ENCODE measurements at regions not wholly inside any gene's neighbourhood (a gene's known extent, or its start where the extent isn't known, plus 50 kb on each side); places are given as distances from the start of the nearest gene placed in this dataset.

GRCh38 chr12:113766131-113766878 is 199.8 kb downstream of the RBM19 start:
- no peak for DNase-seq

GRCh38 chr12:113764661-113765060 is 201.5 kb downstream of the RBM19 start:
- no peak for DNase-seq

GRCh38 chr12:113762882-113763816 is 203.0 kb downstream of the RBM19 start:
- DNase-seq: no peak

GRCh38 chr12:113762155-113762881 is 203.8 kb downstream of the RBM19 start:
- no peak for DNase-seq

DNA sequence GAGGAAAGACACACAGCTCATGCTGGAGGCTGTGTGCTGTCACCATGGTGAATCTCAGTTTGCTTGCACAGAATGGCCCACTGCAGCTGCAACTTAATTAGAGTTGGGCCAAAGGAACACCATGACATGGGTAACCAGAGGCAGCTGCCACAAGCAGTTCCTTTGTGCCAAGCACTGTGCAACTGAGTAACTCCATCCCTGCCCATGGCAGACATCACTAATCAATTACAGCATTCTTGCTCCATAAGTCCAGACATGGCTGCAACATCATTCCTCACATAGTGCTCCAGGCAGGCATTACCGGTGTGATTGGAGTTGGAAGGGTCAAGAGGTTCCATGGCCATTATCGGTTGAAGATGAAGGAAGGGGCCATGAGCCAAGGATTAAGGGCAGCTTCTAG is 207.0 kb downstream of the RBM19 start:
- DNase-seq: no peak

DNA sequence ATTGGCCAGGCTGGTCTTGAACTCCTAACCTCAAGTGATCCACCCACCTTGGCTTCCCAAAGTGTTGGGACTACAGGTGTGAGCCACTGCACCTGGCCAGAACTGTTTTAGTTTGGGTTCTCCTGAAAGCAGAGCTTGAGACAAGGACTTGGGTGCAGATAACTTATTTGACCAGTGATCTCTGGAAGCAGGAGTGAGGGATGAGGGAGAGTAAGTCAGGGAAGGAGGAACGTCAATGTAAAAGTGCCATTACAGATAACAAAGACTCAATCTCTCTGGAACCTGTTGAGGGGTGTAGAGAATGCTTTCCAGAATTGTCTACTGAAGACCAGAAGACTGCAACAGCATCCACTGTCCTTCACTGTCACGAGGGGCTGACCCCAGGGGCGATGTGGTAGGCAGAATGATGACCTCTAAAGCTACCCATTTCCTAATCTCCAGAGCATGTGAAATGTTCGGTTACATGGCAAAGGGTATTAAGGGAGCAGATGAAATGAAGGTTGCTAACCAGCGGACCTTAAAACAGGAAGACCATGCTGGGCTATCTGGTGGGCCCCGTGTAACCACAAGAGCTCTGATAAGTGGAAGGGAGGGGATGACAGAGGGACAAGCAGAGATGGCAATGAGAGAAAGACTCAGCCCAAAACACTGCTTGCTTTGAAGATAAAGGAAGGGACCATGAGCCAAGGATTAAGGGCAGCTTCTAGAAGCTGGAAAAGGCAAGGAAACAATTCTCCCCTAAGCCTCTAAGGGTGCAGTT is 207.8 kb downstream of the RBM19 start:
- no peak for DNase-seq

GRCh38 chr12:113757221-113758002 is 208.7 kb downstream of the RBM19 start:
- no peak for DNase-seq

- DNase-seq: no peak
Observed at GRCh38 chr12:113756609-113757008, 209.5 kb downstream of the RBM19 start.

DNA sequence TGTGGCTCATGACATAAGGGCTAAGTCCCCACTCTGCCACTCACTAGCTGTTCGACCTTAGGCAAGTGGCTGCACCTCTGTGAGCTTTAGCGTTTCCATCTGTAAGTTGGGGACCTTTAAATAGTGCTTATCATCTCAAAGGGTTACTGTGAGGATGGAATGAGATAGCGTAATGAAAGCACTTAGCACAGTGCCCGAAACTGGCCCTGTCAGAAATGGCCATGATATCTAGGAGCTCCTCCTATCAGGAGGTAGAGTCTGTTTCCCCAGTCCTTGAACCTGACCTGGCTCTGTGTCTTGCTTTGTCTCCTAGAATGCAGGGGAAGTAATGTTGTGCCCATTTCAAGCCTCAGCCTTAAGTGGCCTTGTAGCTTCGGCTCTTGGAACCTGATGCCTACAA is 211.0 kb downstream of the RBM19 start:
- no peak for DNase-seq

DNA sequence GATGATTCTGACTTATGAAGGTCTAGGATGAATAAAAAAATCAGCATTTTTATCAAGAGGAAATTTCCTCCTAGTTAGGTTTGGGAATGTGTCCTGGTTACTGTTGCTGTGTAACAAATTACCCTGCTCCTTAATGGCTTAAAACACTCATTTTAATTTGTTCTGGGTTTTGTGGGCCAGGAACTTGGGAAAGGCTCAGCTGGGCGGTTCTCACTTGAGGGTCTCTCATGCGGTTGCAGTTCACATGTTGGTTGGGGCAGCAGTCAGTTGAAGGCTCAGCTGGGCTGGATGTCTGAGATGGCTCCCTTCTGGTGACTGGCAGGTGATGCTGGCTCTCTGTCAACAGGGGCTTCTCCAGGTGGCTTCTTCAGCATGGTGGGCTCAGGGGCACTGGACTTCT is 214.6 kb downstream of the RBM19 start:
- no peak for DNase-seq

GRCh38 chr12:113749433-113749815 is 216.7 kb downstream of the RBM19 start:
- DNase-seq: no peak

GRCh38 chr12:113748707-113749432 is 217.3 kb downstream of the RBM19 start:
- no peak for DNase-seq

DNA sequence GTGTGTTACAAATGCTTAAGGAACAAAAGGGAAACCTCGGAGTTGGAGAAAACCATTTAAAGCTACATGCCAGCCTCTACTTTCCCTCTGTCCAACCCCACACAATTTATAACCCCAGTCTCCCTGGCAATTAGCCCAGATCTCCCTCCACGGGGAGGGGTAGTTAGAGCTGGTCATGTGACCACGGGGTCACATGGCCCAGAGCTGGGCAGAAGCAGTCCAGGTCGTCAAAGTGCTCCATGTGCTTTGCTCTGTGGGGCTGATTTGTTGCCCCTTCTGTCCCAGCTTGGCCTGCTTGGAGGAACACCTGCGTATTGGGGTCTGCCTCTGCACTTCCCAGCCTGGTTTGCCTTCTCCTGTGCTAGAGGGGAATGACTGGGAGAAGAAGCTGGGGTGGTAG is 219.1 kb downstream of the RBM19 start:
- DNase-seq: no peak

- no peak for DNase-seq
Observed at GRCh38 chr12:113744802-113745395, 221.2 kb downstream of the RBM19 start.

- DNase-seq: no peak
Observed at GRCh38 chr12:113742801-113743200, 223.3 kb downstream of the RBM19 start.

- no peak for DNase-seq
Observed at GRCh38 chr12:113740699-113741098, 225.4 kb downstream of the RBM19 start.

DNA sequence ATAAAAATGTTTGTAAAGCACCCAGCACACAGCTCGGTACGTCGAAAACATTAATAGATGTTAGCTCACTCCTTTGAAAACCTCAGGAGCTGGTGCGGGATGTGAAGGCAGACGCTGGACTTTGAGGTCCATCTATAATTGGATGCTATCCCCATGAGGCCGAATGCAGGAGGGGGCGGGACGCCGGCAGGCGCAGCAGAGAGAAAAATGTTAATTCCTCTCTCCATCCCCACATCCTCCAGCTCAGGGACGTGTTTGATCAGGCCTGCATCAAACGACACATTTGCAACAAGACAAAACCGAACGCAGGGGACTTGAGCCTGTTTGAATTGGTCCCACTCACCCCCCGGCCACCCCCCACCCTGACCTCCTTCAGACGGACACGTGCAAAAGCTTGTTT is 231.0 kb downstream of the RBM19 start:
- no peak for DNase-seq

GRCh38 chr12:113734503-113734902 is 231.6 kb downstream of the RBM19 start:
- no peak for DNase-seq

DNA sequence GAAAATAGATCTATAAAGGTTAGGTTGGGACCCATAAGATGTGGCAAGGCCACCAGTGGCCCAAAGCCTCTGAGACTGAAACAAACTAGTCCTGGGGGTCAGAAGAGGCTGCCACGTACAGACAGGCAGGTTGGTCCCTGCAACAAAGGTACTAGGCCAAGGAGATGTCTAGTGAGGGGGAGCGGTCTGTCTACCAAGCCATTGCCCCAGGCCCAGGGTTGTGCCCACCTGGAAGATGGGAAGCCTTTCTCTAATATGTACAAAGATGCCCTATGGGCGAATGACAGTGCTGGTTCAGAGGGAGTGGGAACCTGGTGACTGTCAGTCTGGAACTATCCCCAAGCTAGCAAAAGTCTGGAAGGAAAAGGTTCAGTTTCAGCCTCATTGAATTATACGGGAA is 233.2 kb downstream of the RBM19 start:
- no peak for DNase-seq

- DNase-seq: no peak
Observed at GRCh38 chr12:113727651-113728061, 238.5 kb downstream of the RBM19 start.
